GM18502 (cell line): ENCODE measurements at regions not wholly inside any gene's neighbourhood (a gene's known extent, or its start where the extent isn't known, plus 50 kb on each side); places are given as distances from the start of the nearest gene placed in this dataset.
"Not testable (repeated sequence)": the region's sequence is repeated elsewhere in the genome, so short reads cannot be mapped to it uniquely, and the experiment has no call there.

ENCODE experiments used
- ATAC-seq: cut with Tn5 transposase; IDR thresholded peaks from one replicate; pipeline ENCODE4 v1.9.1; 2021; ENCODE audit warnings: mild to moderate bottlenecking; ENCODE audit not compliant: unreplicated experiment, poor library complexity

GRCh38 chr6:81172056-81172740, 580.3 kb downstream of the TENT5A start:
- no peak for ATAC-seq

- no peak for ATAC-seq
Measured at GRCh38 chr6:81169166-81169565, 583.3 kb downstream of the TENT5A start.

GRCh38 chr6:81166770-81167169, 585.7 kb downstream of the TENT5A start:
- ATAC-seq: no peak

GRCh38 chr6:81158956-81159355, 593.5 kb downstream of the TENT5A start:
- ATAC-seq: no peak

- no peak for ATAC-seq
Measured at GRCh38 chr6:81148751-81149150, 603.7 kb downstream of the TENT5A start.

- ATAC-seq: no peak
Measured at GRCh38 chr6:81145506-81145905, 607.0 kb downstream of the TENT5A start.

- ATAC-seq: no peak
Measured at GRCh38 chr6:81144346-81144745, 608.1 kb downstream of the TENT5A start.

GRCh38 chr6:81138236-81138635, 614.2 kb downstream of the TENT5A start:
- ATAC-seq: no peak

- no peak for ATAC-seq
Measured at GRCh38 chr6:81130969-81131368, 621.5 kb downstream of the TENT5A start.

GRCh38 chr6:81130061-81130460, 622.4 kb downstream of the TENT5A start:
- ATAC-seq: no peak

GRCh38 chr6:81128671-81129070, 623.8 kb downstream of the TENT5A start:
- no peak for ATAC-seq

GRCh38 chr6:81126150-81126549, 626.3 kb downstream of the TENT5A start:
- no peak for ATAC-seq

GRCh38 chr6:81120280-81120679, 632.2 kb downstream of the TENT5A start:
- no peak for ATAC-seq

GRCh38 chr6:81105998-81106397, 646.5 kb downstream of the TENT5A start:
- no peak for ATAC-seq

- ATAC-seq: no peak
Measured at GRCh38 chr6:81098109-81098814, 654.2 kb downstream of the TENT5A start.

GRCh38 chr6:81096464-81096863, 656.0 kb downstream of the TENT5A start:
- not testable (repeated sequence) for ATAC-seq

GRCh38 chr6:81093051-81093450, 659.4 kb downstream of the TENT5A start:
- ATAC-seq: no peak

- no peak for ATAC-seq
Measured at GRCh38 chr6:81088145-81088544, 664.3 kb downstream of the TENT5A start.

- ATAC-seq: no peak
Measured at GRCh38 chr6:81086991-81087390, 665.5 kb downstream of the TENT5A start.

- ATAC-seq: no peak
Measured at GRCh38 chr6:81085431-81085790, 667.1 kb downstream of the TENT5A start.

GRCh38 chr6:81084776-81085430, 667.6 kb downstream of the TENT5A start:
- ATAC-seq: no peak

GRCh38 chr6:81075974-81076373, 676.5 kb downstream of the TENT5A start:
- no peak for ATAC-seq
